ENCODE measurements at regions not wholly inside any gene's neighbourhood (a gene's known extent, or its start where the extent isn't known, plus 50 kb on each side); places are given as distances from the start of the nearest gene placed in this dataset.

- no peak for TF ChIP-seq CTCF (conservative IDR thresholded peaks at IDR 0.05 in 1 of 2, IDR thresholded peaks at IDR 0.05 in 1 of 2; ENCODE audit: extremely low read depth in 1 of 2, insufficient read depth in 1 of 2, low read depth in 1 of 2, low read length in 2 of 2)
- TF ChIP-seq EZH2 (IDR thresholded peaks at IDR 0.05; ENCODE audit: borderline replicate concordance, low read length): no peak
Measured at GRCh38 chr10:56867236-56867635, 506.2 kb upstream of the ZWINT start.
